WERI-Rb-1 (cell line): ENCODE measurements at regions not wholly inside any gene's neighbourhood (a gene's known extent, or its start where the extent isn't known, plus 50 kb on each side); places are given as distances from the start of the nearest gene placed in this dataset.
"Not testable (repeated sequence)": the region's sequence is repeated elsewhere in the genome, so short reads cannot be mapped to it uniquely, and the experiment has no call there.

ENCODE experiments used
- DNase-seq: peaks from one replicate; pipeline ENCODE4 v3.0.0-alpha.2; 2020
- H3K27ac ChIP-seq: fragments of 250-450 bp; sonication (Bioruptor Pico); 2 replicates; pipeline ENCODE4 v1.5.1; 2020; ENCODE audit warnings: mild to moderate bottlenecking, moderate library complexity
- H3K27me3 ChIP-seq: fragments of 250-450 bp; sonication (Bioruptor Pico); 2 replicates; pipeline ENCODE4 v1.5.1; 2021; ENCODE audit warnings: mild to moderate bottlenecking, low read depth, moderate library complexity; ENCODE audit not compliant: insufficient read depth, severe bottlenecking
- H3K36me3 ChIP-seq: fragments of 250-450 bp; sonication (Bioruptor Pico); 2 replicates; pipeline ENCODE4 v1.5.1; 2020; ENCODE audit warnings: mild to moderate bottlenecking, moderate library complexity
- H3K4me3 ChIP-seq: 2 replicates; pipeline ENCODE4 v1.5.1; 2011; ENCODE audit warnings: low read depth, mild to moderate bottlenecking, control low read depth, low read length
- H3K9me3 ChIP-seq: fragments of 250-450 bp; sonication (Bioruptor Pico); 2 replicates; pipeline ENCODE4 v1.5.1; 2021; ENCODE audit warnings: mild to moderate bottlenecking, moderate library complexity; ENCODE audit not compliant: severe bottlenecking
- TF ChIP-seq, protein P1 (sequence below): IDR thresholded peaks from 2 replicates; pipeline ENCODE4 v1.5.1; 2011; ENCODE audit warnings: low read depth, mild to moderate bottlenecking, control low read depth, inconsistent platforms, low read length

DNA sequence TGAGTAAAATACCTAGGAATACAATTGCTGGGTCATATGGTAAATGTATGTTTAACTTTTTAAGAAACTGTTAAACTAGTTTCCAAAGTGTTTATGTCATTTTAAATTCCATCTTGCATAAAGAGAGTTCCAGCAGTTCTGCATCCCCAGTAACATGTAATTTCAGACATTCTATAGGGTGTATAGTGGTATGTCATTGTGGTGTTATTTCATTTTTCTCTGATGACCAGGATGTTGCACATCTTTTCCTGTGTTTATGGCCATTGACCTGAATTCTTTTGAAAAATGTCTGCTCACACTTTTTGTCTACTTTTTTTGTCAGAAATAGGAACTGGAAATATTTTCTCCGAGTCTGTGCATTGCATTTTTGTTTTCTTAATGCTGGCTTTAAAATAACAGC is 128.9 kb downstream of the TMEM200A start:
- DNase-seq, result no peak
- Histone ChIP-seq H3K4me3 (no peak overlapping the region), H3K27me3 (no peaks in the 10 kb centered on the region), H3K36me3 (no peaks in the 10 kb centered on the region), H3K9me3 (peaks cover 3% of the 10 kb centered on the region), H3K27ac (no peak overlapping the region)
- TF ChIP-seq, protein P1, sequence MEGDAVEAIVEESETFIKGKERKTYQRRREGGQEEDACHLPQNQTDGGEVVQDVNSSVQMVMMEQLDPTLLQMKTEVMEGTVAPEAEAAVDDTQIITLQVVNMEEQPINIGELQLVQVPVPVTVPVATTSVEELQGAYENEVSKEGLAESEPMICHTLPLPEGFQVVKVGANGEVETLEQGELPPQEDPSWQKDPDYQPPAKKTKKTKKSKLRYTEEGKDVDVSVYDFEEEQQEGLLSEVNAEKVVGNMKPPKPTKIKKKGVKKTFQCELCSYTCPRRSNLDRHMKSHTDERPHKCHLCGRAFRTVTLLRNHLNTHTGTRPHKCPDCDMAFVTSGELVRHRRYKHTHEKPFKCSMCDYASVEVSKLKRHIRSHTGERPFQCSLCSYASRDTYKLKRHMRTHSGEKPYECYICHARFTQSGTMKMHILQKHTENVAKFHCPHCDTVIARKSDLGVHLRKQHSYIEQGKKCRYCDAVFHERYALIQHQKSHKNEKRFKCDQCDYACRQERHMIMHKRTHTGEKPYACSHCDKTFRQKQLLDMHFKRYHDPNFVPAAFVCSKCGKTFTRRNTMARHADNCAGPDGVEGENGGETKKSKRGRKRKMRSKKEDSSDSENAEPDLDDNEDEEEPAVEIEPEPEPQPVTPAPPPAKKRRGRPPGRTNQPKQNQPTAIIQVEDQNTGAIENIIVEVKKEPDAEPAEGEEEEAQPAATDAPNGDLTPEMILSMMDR, result no peak

DNA sequence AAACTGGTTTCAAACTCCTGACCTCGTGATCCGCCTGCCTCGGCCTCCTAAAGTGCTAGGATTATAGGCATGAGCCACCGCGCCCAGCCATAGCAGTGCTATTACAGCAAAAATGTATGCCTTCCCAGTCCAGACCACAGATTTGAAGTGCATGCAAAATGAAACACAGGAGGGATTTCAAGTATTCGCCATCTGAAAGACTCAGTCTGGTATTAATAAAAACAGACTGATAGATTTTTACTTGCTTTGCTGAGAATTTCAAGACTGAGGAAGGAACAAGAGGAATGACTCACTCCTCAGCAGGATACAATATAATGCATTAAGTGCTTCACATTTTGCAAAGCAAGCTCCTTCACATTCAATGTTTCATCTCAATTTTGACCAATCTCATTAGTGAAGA is 134.9 kb downstream of the TMEM200A start:
- Histone ChIP-seq H3K27ac (no peak overlapping the region), H3K9me3 (no peaks in the 10 kb centered on the region), H3K27me3 (no peaks in the 10 kb centered on the region), H3K4me3 (no peak overlapping the region), H3K36me3 (no peaks in the 10 kb centered on the region)
- TF ChIP-seq, protein P1, result no peak
- DNase-seq, result no peak

DNA sequence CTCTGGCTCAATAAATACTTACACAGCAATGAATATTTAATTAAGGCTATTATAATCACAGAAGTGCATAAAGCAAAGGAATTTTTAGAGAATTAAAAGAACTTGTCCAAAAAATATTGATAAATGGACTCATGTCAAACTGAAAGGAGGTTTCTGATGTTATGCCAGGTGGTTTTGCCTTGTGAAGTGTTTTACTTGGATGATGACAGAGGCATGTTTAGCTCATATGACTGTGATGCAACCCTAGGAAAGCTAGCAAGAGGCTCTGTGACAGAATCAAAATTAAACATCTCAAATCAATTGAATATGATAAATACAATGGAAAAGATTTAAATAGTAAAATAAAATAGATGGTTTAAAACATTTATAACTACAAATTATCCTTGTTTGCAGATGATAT is 137.3 kb downstream of the TMEM200A start:
- Histone ChIP-seq H3K4me3 (no peak overlapping the region), H3K27me3 (no peaks in the 10 kb centered on the region), H3K27ac (no peak overlapping the region), H3K9me3 (no peaks in the 10 kb centered on the region), H3K36me3 (no peaks in the 10 kb centered on the region)
- TF ChIP-seq, protein P1, result no peak
- no peak for DNase-seq

DNA sequence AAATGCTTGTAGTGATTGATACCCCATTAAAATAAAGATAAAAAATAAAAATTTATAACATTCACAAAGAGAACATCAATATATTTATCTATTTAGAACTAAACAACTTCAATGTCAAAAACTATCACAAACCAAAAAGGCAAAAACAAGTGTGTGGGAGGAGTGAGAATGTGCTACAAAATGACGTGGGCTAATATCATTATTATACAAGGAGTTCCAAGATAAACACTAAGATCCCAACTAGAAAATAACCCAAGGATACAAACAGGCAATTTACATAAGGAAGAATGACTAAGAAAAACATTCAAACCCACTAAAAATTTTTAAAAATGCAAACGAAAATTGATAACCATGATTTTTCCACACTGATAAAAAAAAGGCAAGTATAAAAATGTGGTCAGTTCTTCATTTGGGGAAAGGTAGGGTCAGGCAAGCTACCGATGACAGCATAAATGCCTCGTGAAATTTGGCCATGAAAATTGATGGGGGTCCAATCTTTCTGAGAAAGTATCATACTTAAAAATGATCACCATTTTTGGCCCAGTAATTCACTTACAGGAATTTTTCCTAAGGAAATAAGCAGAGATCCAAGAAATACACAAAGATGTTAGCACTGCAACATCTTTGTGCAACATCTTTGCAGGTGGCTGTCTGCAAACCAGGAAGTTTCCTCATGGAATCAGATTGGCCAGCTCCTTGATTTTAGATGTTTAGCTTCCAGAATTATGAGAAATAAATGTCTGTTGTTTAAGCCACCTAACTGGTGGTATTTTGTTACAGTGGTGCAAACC is 140.2 kb downstream of the TMEM200A start:
- Histone ChIP-seq H3K9me3 (no peaks in the 10 kb centered on the region), H3K4me3 (no peak overlapping the region)
- TF ChIP-seq, protein P1, result no peak

DNA sequence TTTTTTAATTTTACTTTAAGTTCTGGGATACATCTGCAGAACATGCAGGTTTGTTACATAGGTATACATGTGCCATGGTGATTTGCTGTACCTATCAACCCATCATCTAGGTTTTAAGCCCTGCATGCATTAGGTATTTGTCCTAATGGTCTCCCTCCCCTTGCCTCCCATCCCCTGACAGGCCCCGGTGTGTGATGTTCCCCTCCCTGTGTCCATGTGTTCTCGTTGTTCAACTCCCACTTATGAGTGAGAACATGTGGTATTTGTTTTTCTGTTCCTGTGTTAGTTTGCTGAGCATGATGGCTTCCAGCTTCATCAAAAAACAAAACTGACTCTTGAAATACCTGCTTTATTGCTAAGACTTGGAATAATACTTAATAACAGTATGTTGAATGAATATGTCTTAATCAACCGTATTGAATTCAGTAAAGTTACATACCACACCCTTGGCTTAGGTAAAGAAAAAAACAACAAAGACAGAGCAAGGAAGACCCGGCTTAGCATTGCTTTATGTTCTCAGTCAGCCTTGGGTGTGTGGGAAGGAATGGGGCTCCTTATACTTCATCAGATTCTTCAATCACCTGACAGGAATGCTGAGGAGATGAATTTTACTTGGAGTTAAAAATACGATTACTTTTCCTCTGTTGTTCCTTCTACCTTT is 141.3 kb downstream of the TMEM200A start:
- DNase-seq, H3K27me3 ChIP-seq, H3K27ac ChIP-seq, H3K9me3 ChIP-seq, H3K4me3 ChIP-seq, H3K36me3 ChIP-seq: not testable (repeated sequence)

More for the DNA sequence above, 140.2 kb downstream of the TMEM200A start:
- H3K27me3 ChIP-seq, result no peaks in the 10 kb centered on the region
- no peak overlapping the region for H3K27ac ChIP-seq
- H3K36me3 ChIP-seq, result no peaks in the 10 kb centered on the region
- DNase-seq, result no peak

DNA sequence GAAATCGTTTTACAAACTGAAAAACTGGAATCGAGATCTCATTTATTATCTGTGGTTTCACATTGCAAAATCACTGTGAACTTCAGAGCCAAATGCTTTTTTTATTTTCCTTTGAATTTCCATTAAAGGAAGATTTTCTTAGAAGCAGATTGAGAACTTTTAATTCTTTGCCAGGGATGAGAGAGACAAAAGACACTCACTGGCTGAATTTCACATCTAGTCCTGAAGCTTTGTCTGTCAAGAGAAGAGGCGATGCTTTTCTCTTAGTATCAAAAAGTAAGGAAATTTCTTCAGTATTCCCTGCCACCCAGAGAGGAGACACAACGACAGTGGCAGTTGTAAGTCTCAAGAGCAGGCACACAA is 141.8 kb downstream of the TMEM200A start:
- no peaks in the 10 kb centered on the region for H3K27me3 ChIP-seq
- H3K36me3 ChIP-seq, result no peaks in the 10 kb centered on the region
- H3K27ac ChIP-seq, result no peak overlapping the region
- DNase-seq, result no peak
- H3K9me3 ChIP-seq, result no peaks in the 10 kb centered on the region
- no peak overlapping the region for H3K4me3 ChIP-seq
- TF ChIP-seq, protein P1, result no peak
